CD1c-positive myeloid dendritic cell (primary cell): ENCODE measurements at regions not wholly inside any gene's neighbourhood (a gene's known extent, or its start where the extent isn't known, plus 50 kb on each side); places are given as distances from the start of the nearest gene placed in this dataset.

Experiments
- DNase-seq: peaks from one replicate; pipeline ENCODE4 v3.0.0-alpha.2; 2016; ENCODE audit errors: extremely low spot score

- no peak for DNase-seq
Measured at GRCh38 chr6:71523548-71523947, 234.9 kb downstream of the OGFRL1 start.

GRCh38 chr6:71524201-71524600 is 235.6 kb downstream of the OGFRL1 start:
- no peak for DNase-seq

- peak; percentile 32 for DNase-seq
Measured at GRCh38 chr6:71527886-71528285, 239.3 kb downstream of the OGFRL1 start.

GRCh38 chr6:71529026-71529425 is 240.4 kb downstream of the OGFRL1 start:
- DNase-seq = no peak

GRCh38 chr6:71529769-71530168 is 241.2 kb downstream of the OGFRL1 start:
- DNase-seq = no peak

- DNase-seq = no peak
Measured at GRCh38 chr6:71531006-71531405, 242.4 kb downstream of the OGFRL1 start.

- no peak for DNase-seq
Measured at GRCh38 chr6:71531841-71532240, 243.2 kb downstream of the OGFRL1 start.

- DNase-seq = peak; percentile 9
Measured at GRCh38 chr6:71533939-71534379, 245.3 kb downstream of the OGFRL1 start.

DNA sequence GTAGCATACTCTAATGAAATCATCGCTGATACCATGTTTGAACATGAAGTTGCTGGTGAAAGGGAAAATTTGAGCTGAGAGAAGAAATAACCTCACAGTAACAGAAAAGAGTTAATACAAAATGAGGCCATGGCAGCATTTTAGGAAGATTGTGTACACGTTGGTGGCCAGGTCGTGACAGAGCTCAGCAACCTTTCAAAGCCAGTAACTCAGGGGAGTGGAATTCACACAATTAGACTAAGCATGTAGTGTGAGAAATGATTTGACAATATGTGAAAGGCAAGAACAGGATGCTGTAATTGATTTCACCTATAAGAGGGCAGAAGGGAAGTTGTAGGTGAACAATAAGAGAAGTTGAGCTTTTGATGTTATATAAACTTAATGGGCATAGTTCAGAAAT is 246.3 kb downstream of the OGFRL1 start:
- DNase-seq = no peak

DNA sequence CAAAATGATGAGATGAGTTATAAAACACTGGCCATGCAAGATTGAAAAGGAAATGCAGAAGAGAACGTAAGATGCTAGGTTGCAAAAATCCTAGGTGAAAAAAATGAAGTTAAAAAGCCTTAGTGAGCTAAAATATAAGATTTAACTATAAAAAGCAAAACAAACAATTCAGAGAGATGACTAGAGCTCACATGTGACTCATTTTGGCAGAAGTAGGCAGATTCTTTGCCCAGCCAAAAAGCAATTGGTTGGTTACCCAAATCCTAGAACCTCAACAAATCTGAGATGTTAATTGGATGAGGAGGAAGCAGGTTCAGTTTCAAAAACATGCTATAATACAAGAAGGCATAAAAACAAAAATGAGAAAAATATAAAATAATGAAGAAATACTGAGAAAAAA is 249.1 kb downstream of the OGFRL1 start:
- DNase-seq = no peak

GRCh38 chr6:71544028-71544427 is 255.4 kb downstream of the OGFRL1 start:
- DNase-seq = no peak

DNA sequence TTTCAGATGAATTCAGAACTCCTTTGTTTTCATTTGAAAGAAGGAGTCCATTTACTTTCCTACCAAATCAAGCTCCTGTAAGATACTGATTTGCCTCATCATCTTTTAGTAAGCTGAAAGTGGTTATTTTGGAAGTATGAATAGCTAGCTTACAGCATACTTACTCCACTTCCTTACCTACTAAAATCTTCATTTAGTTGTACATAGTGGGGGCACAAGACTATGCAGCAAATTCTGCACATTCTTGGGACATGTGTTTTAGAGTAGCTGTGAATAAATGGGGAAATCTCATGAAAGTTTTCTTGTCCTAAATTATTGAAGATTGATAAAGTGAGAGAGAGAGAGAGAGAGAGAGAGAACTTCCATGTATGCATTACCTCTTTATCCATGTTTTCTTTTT is 256.3 kb downstream of the OGFRL1 start:
- DNase-seq = no peak

GRCh38 chr6:71545905-71546304 is 257.3 kb downstream of the OGFRL1 start:
- no peak for DNase-seq

DNA sequence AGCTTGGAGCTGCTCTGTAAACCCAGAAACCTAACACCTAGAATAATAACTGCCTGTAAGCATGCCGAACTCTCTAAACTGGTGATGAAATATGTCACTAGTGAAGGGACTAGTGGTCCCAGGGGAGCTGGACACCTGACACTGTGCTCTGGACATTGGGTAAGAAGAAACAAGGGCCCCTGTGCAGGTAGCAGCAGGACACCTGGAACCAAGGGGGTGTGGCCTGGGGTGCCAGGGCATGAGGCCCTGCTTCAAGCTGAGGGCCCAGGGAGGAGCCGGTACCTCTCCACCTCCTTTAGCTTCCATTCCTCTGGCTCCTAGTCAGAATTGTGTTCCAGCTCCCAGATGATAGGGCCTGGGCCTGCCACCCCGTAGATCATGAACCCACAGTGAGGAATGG is 263.2 kb downstream of the OGFRL1 start:
- no peak for DNase-seq

DNA sequence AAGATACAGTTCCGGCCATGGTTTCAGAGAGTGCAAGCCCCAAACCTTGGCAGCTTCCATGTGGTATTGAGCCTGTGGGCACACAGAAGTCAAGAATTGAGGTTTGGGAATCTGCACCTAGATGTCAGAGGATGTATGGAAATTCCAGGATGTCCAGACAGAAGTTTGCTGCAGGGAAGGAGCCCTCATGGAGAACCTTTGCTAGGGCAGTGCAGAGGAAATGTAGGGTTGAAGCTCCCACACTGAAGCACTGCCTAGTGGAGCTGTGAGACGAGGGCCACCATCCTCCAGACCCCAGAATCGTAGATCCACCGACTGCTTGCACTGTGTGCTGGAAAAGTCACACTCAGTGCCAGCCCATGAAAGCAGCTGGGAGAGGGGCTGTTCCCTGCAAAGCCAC is 267.5 kb downstream of the OGFRL1 start:
- no peak for DNase-seq

DNA sequence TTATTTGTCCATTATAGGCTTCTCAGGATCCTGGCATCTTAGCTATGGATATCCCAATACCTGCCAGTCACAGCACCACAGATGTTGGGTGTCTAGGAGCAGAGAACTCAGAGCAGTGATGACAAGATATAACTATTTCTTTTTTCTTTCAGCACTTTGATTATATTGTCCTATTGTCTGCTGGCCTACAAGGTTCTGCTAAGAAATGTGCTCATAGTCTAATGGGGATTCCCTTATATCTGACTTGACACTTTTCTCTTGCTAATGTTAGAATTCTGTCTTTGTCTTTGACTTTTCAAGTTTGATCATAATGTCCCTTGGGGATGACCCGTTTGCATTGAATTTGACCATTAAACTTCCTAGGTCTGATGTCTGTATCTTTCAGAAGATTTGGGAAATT is 270.4 kb downstream of the OGFRL1 start:
- no peak for DNase-seq

GRCh38 chr6:71567562-71567961 is 279.0 kb downstream of the OGFRL1 start:
- no peak for DNase-seq

GRCh38 chr6:71577766-71578165 is 289.2 kb downstream of the OGFRL1 start:
- DNase-seq = no peak

DNA sequence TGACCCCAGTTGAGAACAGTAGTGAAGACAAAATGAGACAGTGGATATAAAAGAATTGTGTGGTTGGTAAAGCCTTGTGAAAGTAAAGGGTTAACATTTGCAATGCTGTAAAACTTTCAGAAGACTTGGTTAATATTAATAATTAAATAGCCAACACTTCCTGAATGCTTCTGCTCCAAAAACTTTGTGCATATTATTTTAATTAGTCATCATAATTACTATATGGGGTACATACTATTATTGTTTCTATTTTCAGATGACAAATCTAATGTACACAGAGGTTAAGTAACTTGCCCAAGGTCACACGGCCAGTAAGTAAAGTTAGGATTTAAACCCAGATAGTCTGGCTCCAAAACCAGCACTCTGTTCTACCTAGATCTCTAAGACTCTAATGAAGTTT is 291.3 kb downstream of the OGFRL1 start:
- no peak for DNase-seq

GRCh38 chr6:71582820-71583219 is 294.2 kb downstream of the OGFRL1 start:
- no peak for DNase-seq

- no peak for DNase-seq
Measured at GRCh38 chr6:71584712-71585436, 296.3 kb downstream of the OGFRL1 start.

DNA sequence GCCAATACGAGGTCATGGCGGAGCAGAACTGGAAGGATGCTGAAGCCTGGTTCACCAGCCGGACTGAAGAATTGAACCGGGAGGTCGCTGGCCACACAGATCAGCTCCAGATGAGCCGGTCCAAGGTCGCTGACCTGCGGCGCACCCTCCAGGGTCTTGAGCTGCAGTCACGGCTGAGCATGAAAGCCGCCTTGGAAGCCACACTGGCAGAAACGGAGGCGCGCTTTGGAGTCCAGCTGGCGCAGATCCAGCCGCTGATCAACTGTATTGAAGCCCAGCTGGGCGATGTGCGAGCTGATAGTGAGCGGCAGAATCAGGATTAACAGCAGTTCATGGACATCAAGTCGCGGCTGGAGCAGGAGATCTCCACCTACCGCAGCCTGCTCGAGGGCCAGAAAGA is 296.9 kb downstream of the OGFRL1 start:
- no peak for DNase-seq

DNA sequence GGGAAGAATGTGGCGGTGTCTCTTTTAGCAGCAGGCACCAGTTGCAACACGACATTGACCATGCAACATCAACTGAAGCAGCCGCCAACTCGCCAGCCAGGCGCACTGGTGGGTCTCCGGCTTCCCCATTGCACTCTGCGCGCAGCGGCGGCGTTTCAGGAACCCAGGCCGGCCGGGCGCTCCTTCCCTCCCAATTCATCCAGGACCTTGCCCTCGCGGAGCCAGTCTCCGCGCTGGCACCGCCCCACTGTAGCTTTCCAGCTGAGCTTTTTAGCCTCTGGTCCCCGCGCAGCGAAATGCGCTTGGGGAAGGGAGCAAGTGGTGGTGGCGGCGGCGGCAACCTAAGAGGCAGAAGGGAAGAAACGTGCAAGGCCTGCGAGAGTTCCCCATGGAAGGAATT is 297.9 kb upstream of the RIMS1 start:
- DNase-seq = no peak

DNA sequence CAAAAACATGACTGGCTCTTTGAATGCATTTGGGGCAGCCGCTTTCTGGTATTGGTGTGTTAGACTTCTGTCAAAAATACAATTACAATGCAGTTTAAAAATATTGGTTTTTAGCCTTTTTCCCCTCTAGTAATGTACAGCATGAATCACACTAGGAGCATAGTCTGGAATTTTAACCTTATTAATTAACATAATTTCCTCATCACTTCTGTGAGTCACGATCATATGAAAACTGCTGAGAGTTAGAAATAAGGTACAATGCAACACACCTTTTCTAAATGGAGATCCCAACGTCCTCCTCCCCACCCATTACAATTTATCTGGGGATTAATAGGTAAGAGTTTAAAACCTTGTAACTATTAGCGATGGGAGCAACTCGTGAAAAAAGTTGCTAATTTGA is 297.1 kb upstream of the RIMS1 start:
- DNase-seq = no peak
